Cardiac septum (tissue), 1 donor: ENCODE measurements at regions not wholly inside any gene's neighbourhood (a gene's known extent, or its start where the extent isn't known, plus 50 kb on each side); places are given as distances from the start of the nearest gene placed in this dataset.
"Not testable (repeated sequence)": the region's sequence is repeated elsewhere in the genome, so short reads cannot be mapped to it uniquely, and the experiment has no call there.

ENCODE experiments used
- DNase-seq: peaks from one replicate; pipeline ENCODE4 v3.0.0-alpha.2; 2020; ENCODE audit warnings: low spot score
- intact Hi-C: fragments of 100-400 bp; cut with DNase I; formaldehyde crosslinking; loops from one replicate; pipeline ENCODE4 v1.14.0; 2022
- donor health status: DM: no; HTN: no; CAD: no.

DNA sequence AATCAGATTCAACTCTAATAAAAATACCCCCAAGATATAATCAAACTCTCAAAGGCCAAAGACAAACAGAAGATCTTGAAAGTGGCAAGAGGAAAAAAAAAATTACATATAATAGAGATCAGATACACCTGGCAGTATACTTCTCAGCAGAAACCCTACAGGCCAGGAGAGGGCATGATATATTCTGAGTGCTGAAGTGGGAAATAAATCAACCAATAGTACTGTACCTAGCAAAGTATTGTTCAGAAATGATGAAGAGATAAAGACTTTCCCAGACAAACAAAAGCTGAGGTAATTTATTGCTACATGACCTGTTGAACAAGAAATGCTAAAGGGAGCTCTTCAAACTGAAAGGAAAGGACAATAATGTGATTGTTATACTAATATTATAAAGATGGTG, 291.9 kb downstream of the SH2D4B start:
- no peak for DNase-seq
- intact Hi-C loops, result no loop called here

- DNase-seq, intact Hi-C loops: not testable (repeated sequence)
These were observed 295.0 kb downstream of the SH2D4B start for GRCh38 chr10:80832693-80833092.

DNA sequence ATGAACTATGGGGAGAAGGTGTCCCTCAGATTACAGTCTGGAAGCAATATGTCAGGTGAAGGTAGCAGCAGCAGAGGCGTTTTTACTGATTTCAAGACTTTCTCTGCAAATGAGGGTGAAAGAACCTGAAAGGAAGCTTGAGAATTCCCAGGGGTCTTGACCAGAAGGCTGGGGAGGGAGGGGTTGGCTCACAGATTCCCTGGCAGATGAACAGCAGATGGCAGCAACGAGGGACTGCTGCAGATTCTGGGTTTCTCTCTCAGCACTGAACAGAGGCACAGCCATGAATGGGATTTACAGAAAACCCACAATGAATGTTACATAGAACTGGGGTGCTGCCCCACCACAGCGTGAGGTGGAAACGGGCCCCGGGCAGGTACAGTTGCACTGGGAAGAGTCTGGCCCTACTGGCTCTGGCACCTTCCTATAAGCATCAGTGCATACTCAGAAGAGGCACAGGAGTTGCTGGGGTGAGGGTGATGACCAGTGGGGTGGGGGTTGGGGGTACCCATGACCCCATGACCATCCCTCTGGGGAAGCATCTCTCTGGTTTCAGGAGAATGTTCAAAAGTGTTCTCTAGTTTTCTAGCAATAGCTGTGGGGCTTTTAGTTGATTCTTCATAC, 317.8 kb downstream of the SH2D4B start:
- intact Hi-C loops, result no loop called here
- DNase-seq, result no peak

- intact Hi-C loops, result no loop called here
- no peak for DNase-seq
These were observed 318.5 kb downstream of the SH2D4B start for GRCh38 chr10:80856186-80856585.

GRCh38 chr10:80859279-80859678, 321.6 kb downstream of the SH2D4B start:
- DNase-seq, intact Hi-C loops: not testable (repeated sequence)

DNA sequence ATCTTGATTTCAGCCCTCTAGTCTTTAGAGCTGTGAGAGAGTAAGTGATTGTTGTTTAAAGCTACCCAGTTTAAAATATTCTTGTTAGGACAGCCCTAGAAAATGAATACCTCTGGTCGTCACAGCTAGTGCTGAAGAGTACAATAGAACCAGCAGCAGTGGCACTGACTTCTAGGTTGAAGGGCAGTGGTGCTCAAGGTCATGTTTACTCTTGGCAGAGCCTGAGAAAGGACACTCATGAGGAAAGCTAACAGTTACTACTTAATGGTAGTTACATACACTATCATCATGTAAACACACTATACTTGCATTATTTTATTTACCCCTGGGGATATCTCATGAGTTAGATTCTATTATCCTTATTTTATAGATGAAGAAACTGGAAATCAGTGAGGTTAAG, 323.0 kb downstream of the SH2D4B start:
- intact Hi-C loops, result no loop called here
- no peak for DNase-seq

DNA sequence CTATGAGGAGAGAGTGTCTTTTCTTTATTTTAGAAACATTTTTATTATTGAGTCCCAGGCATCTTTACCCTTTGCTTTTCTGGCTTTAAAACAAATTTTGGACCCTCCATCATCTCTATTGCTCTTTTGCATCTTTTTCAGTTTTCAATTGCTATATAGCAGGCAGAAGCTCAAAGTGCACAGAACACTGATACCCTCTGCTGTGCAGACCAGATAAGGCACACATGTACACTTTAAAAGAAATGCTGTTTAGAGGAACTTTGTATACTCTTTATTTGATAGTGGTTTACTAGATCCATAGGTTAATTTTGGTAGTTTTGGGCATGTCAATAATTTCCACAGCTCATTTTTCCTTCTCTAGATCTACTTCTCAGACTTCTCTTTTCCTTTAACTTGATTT, 324.2 kb downstream of the SH2D4B start:
- intact Hi-C loops, result no loop called here

GRCh38 chr10:80870282-80870681, 332.6 kb downstream of the SH2D4B start:
- intact Hi-C loops, result no loop called here

More for the DNA sequence above, 324.2 kb downstream of the SH2D4B start:
- no peak for DNase-seq

GRCh38 chr10:80871083-80871482, 333.4 kb downstream of the SH2D4B start:
- no peak for DNase-seq
- intact Hi-C loops, result no loop called here

More at GRCh38 chr10:80870282-80870681, 332.6 kb downstream of the SH2D4B start:
- no peak for DNase-seq

DNA sequence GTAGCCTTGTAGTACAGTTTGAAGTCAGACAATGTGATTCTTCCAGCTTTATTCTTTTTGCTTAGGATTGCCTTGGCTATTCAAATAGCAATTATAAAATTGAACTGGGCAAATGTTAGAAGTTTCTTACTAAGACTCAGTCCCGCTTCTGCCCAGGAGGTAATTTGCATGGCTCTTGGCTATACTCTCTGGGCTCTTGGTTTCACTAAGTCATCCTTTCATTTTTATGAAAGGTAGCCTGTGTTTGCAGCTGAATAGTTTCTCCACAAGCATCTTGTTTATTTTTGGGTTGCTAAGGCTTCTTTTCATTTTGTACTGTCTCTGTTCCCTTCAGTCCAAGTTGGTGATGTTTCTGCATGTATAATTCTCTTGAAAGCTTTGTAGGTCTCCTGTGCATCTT, 340.6 kb downstream of the SH2D4B start:
- intact Hi-C loops, result no loop called here
- DNase-seq, result no peak

DNA sequence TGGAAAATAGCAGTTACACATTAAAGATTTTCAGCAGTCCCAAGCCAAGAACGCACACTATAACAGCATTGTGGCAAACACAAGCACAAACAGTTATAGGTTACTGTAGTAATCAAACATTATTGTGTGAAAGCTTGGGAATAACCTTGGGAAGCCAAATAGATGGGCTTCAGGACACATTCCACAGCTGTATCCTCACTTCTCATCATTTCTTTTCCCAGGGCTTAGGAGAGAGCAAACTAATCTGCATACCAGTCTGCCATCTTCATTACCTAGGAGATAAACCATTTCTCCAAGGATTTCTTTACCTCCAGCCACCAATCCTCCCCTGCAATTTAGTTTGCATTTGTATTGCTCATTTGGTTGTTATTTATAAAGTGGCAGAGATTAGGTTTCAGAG, 352.4 kb downstream of the SH2D4B start:
- DNase-seq, result no peak
- intact Hi-C loops, result no loop called here

DNA sequence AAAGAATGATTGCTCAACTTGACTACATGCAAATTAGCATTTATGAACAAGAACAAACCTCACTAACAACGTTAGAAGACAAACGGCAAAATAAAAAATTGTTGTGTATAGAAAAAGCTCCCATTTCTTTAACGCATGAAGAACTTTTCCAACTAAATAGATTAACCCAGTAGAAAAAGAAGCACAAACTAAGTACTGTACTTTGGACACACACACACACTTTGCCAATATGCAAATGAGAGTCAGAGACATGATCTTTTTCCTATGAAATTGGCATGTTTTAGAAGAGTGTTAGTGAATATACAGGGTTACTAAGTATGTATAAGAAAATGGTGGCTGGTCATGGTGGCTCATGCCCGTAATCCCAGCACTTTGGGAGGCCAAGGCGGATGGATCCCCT, 355.6 kb downstream of the SH2D4B start:
- intact Hi-C loops, result no loop called here

GRCh38 chr10:80894311-80894791, 356.6 kb downstream of the SH2D4B start:
- no peak for DNase-seq
- intact Hi-C loops, result no loop called here

More for the DNA sequence above, 355.6 kb downstream of the SH2D4B start:
- DNase-seq, result no peak

- intact Hi-C loops, result no loop called here
- no peak for DNase-seq
These were observed 357.2 kb downstream of the SH2D4B start for GRCh38 chr10:80894797-80895467.

GRCh38 chr10:80896076-80896475, 358.4 kb downstream of the SH2D4B start:
- no peak for DNase-seq
- intact Hi-C loops, result no loop called here

DNA sequence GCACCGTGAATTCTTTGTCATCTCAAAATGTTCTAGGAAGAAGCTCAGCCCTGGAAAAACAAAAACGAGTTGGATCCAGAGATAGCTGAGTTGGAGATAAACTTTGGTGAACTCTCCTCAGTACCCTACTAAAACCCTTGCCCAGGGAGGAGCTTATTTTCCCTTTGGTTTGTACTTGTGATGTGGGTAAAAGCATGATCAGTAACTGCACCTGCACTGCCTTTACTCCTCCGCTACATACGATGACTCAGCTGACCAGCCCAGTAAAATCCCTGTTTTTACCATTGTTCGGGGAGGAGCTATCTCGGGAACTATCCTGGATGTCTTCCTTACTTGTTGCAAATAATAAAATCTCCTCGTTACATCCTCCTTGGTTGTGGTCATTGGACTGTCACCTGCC, 359.3 kb downstream of the SH2D4B start:
- no peak for DNase-seq
- intact Hi-C loops, result no loop called here

GRCh38 chr10:80900661-80901060, 363.0 kb downstream of the SH2D4B start:
- DNase-seq, result no peak
- intact Hi-C loops, result no loop called here

DNA sequence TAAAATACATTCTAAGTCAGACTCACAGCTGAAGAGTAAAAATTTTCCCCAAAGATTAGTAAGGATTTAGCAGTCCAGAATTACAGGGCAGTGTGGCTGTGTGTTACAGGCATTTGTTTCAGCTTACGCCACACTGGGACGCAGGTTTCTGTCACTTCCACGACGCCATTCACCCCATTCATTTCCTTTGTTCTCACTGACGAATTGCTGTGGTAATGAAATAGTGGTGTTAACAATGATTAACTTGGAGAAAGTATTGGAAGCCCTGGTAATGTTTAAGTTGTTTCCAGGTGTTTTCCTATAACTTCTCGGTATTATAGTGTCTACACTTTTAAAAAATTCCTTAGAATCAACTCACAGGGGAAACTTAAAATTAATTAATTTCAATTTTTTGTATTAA, 370.9 kb downstream of the SH2D4B start:
- intact Hi-C loops, result no loop called here
- no peak for DNase-seq

GRCh38 chr10:80909254-80909653, 371.6 kb downstream of the SH2D4B start:
- no peak for DNase-seq
- intact Hi-C loops, result no loop called here

DNA sequence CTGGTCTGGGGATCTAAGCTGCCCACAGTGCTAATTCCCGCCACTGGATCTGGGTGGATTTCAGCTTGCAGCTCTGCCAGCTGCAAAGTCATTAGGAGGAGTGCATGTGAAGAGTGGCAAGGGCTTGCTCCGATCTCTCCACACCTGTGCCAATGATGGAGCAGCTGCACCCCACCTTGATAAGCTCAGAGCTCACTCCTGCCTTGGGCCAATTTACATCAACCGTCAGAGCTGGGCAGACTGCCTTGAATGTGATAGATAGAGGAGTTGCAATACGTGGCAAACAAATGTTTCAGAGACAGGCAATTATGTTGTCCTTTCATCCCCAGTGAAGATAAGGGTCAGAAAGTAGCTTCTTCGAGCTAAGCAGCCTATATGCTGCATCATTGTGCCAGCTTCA, 379.9 kb downstream of the SH2D4B start:
- DNase-seq, result no peak
- intact Hi-C loops, result no loop called here

GRCh38 chr10:80921032-80921431, 383.3 kb downstream of the SH2D4B start:
- no peak for DNase-seq
- intact Hi-C loops, result loop anchor here (10.0 kb wide), 1 partner anchor 476 kb away; no protein-coding TSS in a partner anchor
